Hypothalamus (tissue), 51 donors: ENCODE measurements at regions not wholly inside any gene's neighbourhood (a gene's known extent, or its start where the extent isn't known, plus 50 kb on each side); places are given as distances from the start of the nearest gene placed in this dataset.

Experiments
- DNase-seq, 51 donors: peaks; one replicate each; lab custom pipeline; 2025; lab: John Stamatoyannopoulos, UW

- DNase-seq = no peak
These were observed 54.2 kb upstream of the HSPA9 start for GRCh38 chr5:138629392-138629791.

- no peak for DNase-seq
These were observed 51.2 kb upstream of the HSPA9 start for GRCh38 chr5:138626333-138626944.

DNA sequence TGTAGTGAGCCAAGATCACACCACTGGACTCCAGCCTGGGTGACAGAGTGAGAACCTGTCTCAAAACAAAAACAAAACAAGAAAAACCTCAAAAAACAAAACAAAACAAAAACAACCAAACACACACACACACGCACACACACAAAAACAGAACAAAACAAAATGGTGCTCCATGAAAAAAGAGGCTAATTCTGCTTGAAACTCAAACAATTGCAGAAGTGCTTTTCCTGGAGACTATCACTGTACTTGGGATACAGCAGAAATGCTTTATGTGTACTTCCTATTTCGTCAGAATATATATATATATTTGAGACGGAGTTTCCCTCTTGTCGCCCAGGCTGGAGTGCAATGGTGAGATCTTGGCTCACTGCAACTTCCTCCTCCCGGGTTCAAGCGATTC, 49.9 kb upstream of the HSPA9 start:
- no peak for DNase-seq
